ENCODE measurements at regions not wholly inside any gene's neighbourhood (a gene's known extent, or its start where the extent isn't known, plus 50 kb on each side); places are given as distances from the start of the nearest gene placed in this dataset.

DNA sequence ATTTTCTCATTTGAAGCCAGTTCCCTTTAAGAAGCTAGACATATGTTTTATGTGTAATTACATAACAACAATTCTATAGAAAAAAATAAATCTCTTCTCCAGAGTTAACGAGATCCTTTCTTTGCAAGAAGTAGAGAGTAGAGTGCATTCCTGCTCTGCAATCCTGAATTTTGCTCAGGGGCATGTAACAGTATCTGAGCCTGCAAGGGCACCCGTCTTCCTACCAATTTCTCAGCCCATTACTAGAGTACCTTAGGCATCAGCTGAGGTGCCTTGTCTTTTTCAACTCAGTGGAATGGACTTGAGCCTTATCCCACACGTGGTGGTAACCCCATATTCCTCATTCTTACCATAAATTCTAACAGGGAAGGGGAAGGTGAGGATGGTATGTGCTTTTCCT, 205.9 kb downstream of the IKZF2 start:
- Histone ChIP-seq H3K4me3 (ENCODE audit: low read length) (no peak overlapping the region), H3K9me2 (replicated peaks; ENCODE audit: insufficient read depth, low read length) (no peaks in the 10 kb centered on the region), H2AFZ (ENCODE audit: low read length) (no peak overlapping the region), H3F3A (ENCODE audit: insufficient read depth, low read length) (no peaks in the 10 kb centered on the region), H3K9me3 (replicated peaks; ENCODE audit: insufficient read depth, low read length) (no peaks in the 10 kb centered on the region), H3K36me3 (replicated peaks; ENCODE audit: insufficient read depth, low read length) (no peaks in the 10 kb centered on the region), H3K4me2 (ENCODE audit: low read depth, low read length) (no peak overlapping the region), H3K27ac (ENCODE audit: low read length) (no peak overlapping the region), H3K79me2 (ENCODE audit: low read length) (no peaks in the 10 kb centered on the region), H4K20me1 (ENCODE audit: insufficient read depth, low read length) (no peaks in the 10 kb centered on the region), H3K27me3 (replicated peaks; ENCODE audit: insufficient read depth, low read length) (no peaks in the 10 kb centered on the region), H3K9ac (ENCODE audit: low read length) (no peak overlapping the region), H3K4me1 (ENCODE audit: low read length) (no peaks in the 10 kb centered on the region)
- DNase-seq: no peak
- TF ChIP-seq EZH2 (optimal IDR thresholded peaks at IDR 0.05; ENCODE audit: low read depth, low read length) (no peak), EZH2phosphoT487 (IDR thresholded peaks at IDR 0.05; ENCODE audit: low read length) (no peak)
- TF ChIP-seq, protein P1, sequence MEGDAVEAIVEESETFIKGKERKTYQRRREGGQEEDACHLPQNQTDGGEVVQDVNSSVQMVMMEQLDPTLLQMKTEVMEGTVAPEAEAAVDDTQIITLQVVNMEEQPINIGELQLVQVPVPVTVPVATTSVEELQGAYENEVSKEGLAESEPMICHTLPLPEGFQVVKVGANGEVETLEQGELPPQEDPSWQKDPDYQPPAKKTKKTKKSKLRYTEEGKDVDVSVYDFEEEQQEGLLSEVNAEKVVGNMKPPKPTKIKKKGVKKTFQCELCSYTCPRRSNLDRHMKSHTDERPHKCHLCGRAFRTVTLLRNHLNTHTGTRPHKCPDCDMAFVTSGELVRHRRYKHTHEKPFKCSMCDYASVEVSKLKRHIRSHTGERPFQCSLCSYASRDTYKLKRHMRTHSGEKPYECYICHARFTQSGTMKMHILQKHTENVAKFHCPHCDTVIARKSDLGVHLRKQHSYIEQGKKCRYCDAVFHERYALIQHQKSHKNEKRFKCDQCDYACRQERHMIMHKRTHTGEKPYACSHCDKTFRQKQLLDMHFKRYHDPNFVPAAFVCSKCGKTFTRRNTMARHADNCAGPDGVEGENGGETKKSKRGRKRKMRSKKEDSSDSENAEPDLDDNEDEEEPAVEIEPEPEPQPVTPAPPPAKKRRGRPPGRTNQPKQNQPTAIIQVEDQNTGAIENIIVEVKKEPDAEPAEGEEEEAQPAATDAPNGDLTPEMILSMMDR (IDR thresholded peaks at IDR 0.05; ENCODE audit: low read length): no peak

DNA sequence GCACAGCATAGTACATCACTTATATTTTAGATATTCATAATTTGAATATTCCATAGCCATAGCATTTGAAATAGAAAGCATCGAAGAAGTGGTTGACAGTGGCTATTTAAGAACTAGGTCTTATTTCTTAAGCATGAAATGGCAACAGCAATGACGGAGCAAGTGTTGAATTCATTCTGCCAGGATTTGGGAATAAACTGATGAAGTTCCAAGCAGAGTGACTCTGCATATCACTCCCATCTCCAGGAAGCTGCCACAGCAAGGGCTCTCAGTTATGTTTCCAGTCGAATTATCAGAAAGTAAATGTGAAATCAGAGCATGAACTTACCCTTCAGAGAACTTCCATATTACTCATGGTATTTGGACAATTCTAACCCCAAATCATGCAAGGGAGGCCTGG, 208.1 kb downstream of the IKZF2 start:
- Histone ChIP-seq H4K20me1 (ENCODE audit: insufficient read depth, low read length) (no peaks in the 10 kb centered on the region), H3K79me2 (ENCODE audit: low read length) (no peaks in the 10 kb centered on the region), H3K9me3 (replicated peaks; ENCODE audit: insufficient read depth, low read length) (no peaks in the 10 kb centered on the region), H3K4me3 (ENCODE audit: low read length) (no peak overlapping the region), H3K9ac (ENCODE audit: low read length) (no peak overlapping the region), H3K27ac (ENCODE audit: low read length) (no peak overlapping the region), H2AFZ (ENCODE audit: low read length) (no peak overlapping the region), H3F3A (ENCODE audit: insufficient read depth, low read length) (no peaks in the 10 kb centered on the region), H3K4me2 (ENCODE audit: low read depth, low read length) (no peak overlapping the region), H3K4me1 (ENCODE audit: low read length) (no peaks in the 10 kb centered on the region), H3K9me2 (replicated peaks; ENCODE audit: insufficient read depth, low read length) (no peaks in the 10 kb centered on the region), H3K36me3 (replicated peaks; ENCODE audit: insufficient read depth, low read length) (no peaks in the 10 kb centered on the region), H3K27me3 (replicated peaks; ENCODE audit: insufficient read depth, low read length) (no peaks in the 10 kb centered on the region)
- DNase-seq: no peak
- no peak for TF ChIP-seq EZH2phosphoT487 (IDR thresholded peaks at IDR 0.05; ENCODE audit: low read length)
- no peak for TF ChIP-seq EZH2 (optimal IDR thresholded peaks at IDR 0.05; ENCODE audit: low read depth, low read length)
- TF ChIP-seq, protein P1 (IDR thresholded peaks at IDR 0.05; ENCODE audit: low read length): no peak

DNA sequence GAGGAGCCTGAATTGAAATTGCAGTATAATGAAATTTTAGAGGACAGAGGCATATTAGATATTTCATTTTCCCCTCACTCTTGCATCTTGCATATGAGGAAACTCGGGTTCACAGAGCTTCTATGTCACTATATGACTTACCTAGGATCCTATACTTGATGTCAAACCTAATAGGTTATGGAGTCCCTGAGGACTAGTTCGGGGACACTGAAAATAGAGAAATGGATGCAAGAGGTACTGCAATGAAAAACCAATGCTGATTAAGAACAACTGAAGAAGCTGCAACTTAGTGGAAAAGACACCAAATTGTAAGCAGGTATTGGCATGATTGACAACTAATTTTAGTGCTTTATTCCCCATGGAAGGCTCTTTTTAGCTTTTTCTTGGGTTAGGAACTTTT, 210.1 kb downstream of the IKZF2 start:
- no peak overlapping the region for H3K4me2 ChIP-seq (ENCODE audit: low read depth, low read length)
- no peaks in the 10 kb centered on the region for H3K79me2 ChIP-seq (ENCODE audit: low read length)
- H2AFZ ChIP-seq (ENCODE audit: low read length): no peak overlapping the region
- no peaks in the 10 kb centered on the region for H3K9me2 ChIP-seq (replicated peaks; ENCODE audit: insufficient read depth, low read length)
- no peaks in the 10 kb centered on the region for H3K9me3 ChIP-seq (replicated peaks; ENCODE audit: insufficient read depth, low read length)
- no peaks in the 10 kb centered on the region for H3F3A ChIP-seq (ENCODE audit: insufficient read depth, low read length)
- no peaks in the 10 kb centered on the region for H3K27me3 ChIP-seq (replicated peaks; ENCODE audit: insufficient read depth, low read length)
- no peaks in the 10 kb centered on the region for H3K36me3 ChIP-seq (replicated peaks; ENCODE audit: insufficient read depth, low read length)
- H4K20me1 ChIP-seq (ENCODE audit: insufficient read depth, low read length): no peaks in the 10 kb centered on the region
- H3K4me3 ChIP-seq (ENCODE audit: low read length): no peak overlapping the region
- H3K9ac ChIP-seq (ENCODE audit: low read length): no peak overlapping the region
- no peak overlapping the region for H3K27ac ChIP-seq (ENCODE audit: low read length)
- H3K4me1 ChIP-seq (ENCODE audit: low read length): no peaks in the 10 kb centered on the region
- DNase-seq: no peak
- TF ChIP-seq, protein P1 (IDR thresholded peaks at IDR 0.05; ENCODE audit: low read length): no peak
- TF ChIP-seq EZH2 (optimal IDR thresholded peaks at IDR 0.05; ENCODE audit: low read depth, low read length) (no peak), EZH2phosphoT487 (IDR thresholded peaks at IDR 0.05; ENCODE audit: low read length) (no peak)

Measured in MM.1S (cell line).